Progenitor cell of endocrine pancreas (in vitro differentiated cells): ENCODE measurements at regions not wholly inside any gene's neighbourhood (a gene's known extent, or its start where the extent isn't known, plus 50 kb on each side); places are given as distances from the start of the nearest gene placed in this dataset.

Experiments
- DNase-seq: peaks from one replicate; pipeline ENCODE4 v3.0.0; 2021; ENCODE audit warnings: low spot score; ENCODE audit not compliant: unreplicated experiment
- H3K27ac Mint-ChIP-seq: 2 replicates; pipeline ENCODE4 v1.8.0; 2021; ENCODE audit warnings: mild to moderate bottlenecking, moderate library complexity, mixed read lengths
- H3K27me3 Mint-ChIP-seq: 2 replicates; pipeline ENCODE4 v1.8.0; 2021; ENCODE audit warnings: mixed read lengths
- H3K36me3 Mint-ChIP-seq: 2 replicates; pipeline ENCODE4 v1.8.0; 2022; ENCODE audit warnings: mixed read lengths; ENCODE audit not compliant: insufficient read depth
- H3K4me1 Mint-ChIP-seq: 2 replicates; pipeline ENCODE4 v1.8.0; 2021; ENCODE audit warnings: low read depth, mixed read lengths
- H3K4me3 Mint-ChIP-seq: 2 replicates; pipeline ENCODE4 v1.8.0; 2021; ENCODE audit warnings: low read depth, mild to moderate bottlenecking, moderate library complexity, mixed read lengths
- H3K9me3 Mint-ChIP-seq: 2 replicates; pipeline ENCODE4 v1.8.0; 2021; ENCODE audit warnings: low read depth, mixed read lengths
- TF ChIP-seq, protein P1 (sequence below): fragments of 200-600 bp; sonication (generic); IDR thresholded peaks from one replicate; pipeline ENCODE4 v1.5.0; 2021; ENCODE audit warnings: antibody characterized with exemption, mild to moderate bottlenecking; ENCODE audit not compliant: unreplicated experiment

DNA sequence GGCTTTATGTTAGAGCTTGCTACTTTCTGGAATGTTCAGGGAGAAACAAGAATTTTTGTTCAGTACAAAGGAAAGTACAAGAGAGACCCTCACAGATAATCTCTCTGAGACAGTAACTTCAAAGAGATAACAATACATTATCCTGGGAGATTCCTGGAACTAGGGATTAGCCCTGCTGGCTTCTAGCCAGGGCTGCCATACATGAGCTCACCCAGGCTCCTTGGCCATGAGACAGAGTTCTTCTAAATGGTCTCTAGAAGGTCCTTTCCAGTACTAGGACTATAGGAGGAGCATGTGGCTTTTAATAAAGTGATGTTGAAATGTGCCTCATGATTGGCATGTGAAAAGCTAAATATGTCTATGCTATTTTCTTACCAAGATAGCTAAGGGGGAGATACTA lies 342.5 kb downstream of the EMP1 start:
- peaks cover 4% of the 10 kb centered on the region for H3K4me1 Mint-ChIP-seq
- TF ChIP-seq, protein P1, sequence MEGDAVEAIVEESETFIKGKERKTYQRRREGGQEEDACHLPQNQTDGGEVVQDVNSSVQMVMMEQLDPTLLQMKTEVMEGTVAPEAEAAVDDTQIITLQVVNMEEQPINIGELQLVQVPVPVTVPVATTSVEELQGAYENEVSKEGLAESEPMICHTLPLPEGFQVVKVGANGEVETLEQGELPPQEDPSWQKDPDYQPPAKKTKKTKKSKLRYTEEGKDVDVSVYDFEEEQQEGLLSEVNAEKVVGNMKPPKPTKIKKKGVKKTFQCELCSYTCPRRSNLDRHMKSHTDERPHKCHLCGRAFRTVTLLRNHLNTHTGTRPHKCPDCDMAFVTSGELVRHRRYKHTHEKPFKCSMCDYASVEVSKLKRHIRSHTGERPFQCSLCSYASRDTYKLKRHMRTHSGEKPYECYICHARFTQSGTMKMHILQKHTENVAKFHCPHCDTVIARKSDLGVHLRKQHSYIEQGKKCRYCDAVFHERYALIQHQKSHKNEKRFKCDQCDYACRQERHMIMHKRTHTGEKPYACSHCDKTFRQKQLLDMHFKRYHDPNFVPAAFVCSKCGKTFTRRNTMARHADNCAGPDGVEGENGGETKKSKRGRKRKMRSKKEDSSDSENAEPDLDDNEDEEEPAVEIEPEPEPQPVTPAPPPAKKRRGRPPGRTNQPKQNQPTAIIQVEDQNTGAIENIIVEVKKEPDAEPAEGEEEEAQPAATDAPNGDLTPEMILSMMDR: no peak
- no peaks in the 10 kb centered on the region for H3K36me3 Mint-ChIP-seq
- no peak overlapping the region for H3K4me3 Mint-ChIP-seq
- no peaks in the 10 kb centered on the region for H3K9me3 Mint-ChIP-seq
- H3K27me3 Mint-ChIP-seq: peaks cover 11% of the 10 kb centered on the region
- DNase-seq: no peak
- H3K27ac Mint-ChIP-seq: no peak overlapping the region

DNA sequence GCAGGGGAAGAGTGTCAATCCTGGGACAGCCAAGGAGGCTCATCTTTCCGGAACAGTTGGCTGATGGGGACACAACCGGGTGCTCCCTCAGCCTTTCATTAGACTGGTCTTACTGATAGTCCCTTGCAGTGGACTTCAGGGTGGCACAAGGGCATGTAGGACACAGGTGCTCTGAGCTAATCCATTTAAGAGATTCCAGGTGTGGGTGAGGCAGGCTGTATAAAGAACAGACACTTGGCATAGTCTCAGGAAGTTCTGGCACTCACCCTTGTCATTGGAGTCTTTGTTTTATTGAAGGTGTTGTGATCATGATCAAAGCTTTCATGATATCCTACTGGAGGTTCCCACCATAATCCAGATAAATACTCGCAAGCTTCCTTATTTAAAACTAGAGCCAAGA lies 341.6 kb downstream of the EMP1 start:
- Mint-ChIP-seq H3K4me1 (peaks cover 4% of the 10 kb centered on the region), H3K4me3 (no peak overlapping the region), H3K36me3 (no peaks in the 10 kb centered on the region), H3K9me3 (no peaks in the 10 kb centered on the region), H3K27me3 (peaks cover 11% of the 10 kb centered on the region), H3K27ac (no peak overlapping the region)
- TF ChIP-seq, protein P1: no peak
- DNase-seq: no peak

DNA sequence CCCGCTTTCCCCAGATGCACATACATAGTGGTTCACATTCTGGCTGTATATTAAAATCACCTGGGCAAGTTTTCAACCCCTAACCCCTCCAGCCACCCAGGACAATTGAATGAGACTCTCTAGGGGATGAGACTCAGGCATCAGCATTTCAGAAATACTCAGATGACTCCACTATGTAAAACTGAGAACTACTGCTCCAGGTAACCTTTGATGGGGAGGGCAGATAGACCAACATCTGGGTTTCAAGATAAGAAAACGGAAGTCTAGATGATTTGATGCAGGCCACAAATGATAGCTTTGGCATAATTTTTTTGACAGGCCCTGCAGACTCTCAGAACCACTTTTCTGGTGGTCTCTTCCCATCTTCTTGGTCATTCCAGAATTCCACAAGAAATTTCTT lies 341.1 kb downstream of the EMP1 start:
- Mint-ChIP-seq H3K9me3 (no peaks in the 10 kb centered on the region), H3K27me3 (peaks cover 11% of the 10 kb centered on the region), H3K27ac (no peak overlapping the region), H3K4me1 (peaks cover 4% of the 10 kb centered on the region), H3K4me3 (no peak overlapping the region), H3K36me3 (no peaks in the 10 kb centered on the region)
- TF ChIP-seq, protein P1: no peak
- DNase-seq: no peak

DNA sequence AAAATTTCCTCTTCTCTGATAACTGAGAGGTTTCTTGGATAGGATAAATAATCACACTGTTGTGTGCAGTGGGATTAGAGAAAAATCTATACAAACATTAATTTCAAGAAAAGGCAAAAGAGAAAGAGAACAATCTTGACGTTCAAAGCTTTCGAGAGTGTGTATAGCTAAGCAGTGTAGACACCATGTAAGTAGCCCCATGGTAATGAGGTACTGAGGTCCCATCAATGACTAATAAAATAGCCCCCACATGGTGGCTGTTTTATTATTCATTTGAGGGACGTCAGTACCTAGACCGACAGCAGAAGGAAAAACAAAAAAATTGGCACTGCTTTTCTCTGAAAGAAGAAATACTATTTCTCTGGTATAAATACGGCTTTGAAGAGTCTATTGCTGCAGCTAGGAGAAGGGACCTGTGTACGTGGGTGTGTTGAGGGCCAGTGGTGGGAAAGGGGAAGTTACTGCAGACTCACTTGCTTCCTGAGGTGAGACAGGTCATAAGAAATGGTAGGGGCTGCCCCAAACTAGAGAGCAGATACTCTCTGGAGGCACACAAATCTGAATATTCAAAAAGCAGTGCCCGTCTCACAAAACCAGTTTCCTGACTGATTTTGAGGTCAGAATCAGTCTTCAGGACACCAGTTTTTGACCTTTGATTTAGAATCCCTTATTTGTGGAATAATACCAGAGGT lies 339.8 kb downstream of the EMP1 start:
- H3K27me3 Mint-ChIP-seq: peaks cover 19% of the 10 kb centered on the region
- H3K9me3 Mint-ChIP-seq: no peaks in the 10 kb centered on the region
- H3K4me1 Mint-ChIP-seq: peaks cover 4% of the 10 kb centered on the region
- H3K4me3 Mint-ChIP-seq: no peak overlapping the region
- no peak for DNase-seq
- H3K36me3 Mint-ChIP-seq: no peaks in the 10 kb centered on the region
- no peak overlapping the region for H3K27ac Mint-ChIP-seq
- TF ChIP-seq, protein P1: no peak

DNA sequence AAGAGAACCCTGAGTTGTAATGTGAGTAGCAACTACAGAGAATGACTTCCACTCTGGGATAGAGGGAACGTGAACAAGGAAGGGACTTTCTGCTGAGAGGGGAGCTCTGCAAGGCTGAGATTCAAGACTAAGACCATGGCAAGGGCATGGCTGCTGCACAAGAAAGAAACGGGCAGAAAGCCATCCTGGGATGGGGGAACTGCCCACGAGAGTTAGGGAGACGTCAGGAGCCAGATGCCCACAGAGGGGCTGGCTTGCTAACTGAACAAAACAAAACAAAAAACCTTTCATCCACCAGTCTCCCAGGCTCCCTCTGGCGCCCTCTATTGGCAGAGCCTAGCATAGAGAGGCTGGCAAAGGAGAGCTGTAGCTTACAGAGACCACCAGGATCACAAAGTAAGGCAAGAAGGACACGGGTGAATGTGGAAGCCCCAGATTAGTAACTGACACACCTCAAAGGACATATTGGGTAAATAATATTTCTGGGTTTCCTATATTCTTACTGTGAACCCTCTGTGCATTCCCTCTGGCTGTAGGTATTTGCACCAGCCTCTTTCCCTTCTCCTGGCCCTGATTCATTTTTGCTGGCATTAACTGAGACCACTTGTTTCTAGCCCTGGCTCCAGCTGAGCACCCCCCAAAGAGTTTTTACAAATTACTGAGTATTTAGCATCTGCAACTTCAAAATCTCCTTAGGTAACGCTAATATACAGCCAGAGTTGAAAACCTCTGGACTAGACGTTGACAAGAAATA lies 338.3 kb downstream of the EMP1 start:
- no peaks in the 10 kb centered on the region for H3K9me3 Mint-ChIP-seq
- peaks cover 22% of the 10 kb centered on the region for H3K27me3 Mint-ChIP-seq
- no peak overlapping the region for H3K27ac Mint-ChIP-seq
- TF ChIP-seq, protein P1: peak; percentile 100
- peak overlapping the region; percentile 24 for H3K4me3 Mint-ChIP-seq
- no peaks in the 10 kb centered on the region for H3K36me3 Mint-ChIP-seq
- H3K4me1 Mint-ChIP-seq: peaks cover 4% of the 10 kb centered on the region
- DNase-seq: peak; percentile 96
